Mucosa of stomach (tissue), 1 donor: ENCODE measurements at regions not wholly inside any gene's neighbourhood (a gene's known extent, or its start where the extent isn't known, plus 50 kb on each side); places are given as distances from the start of the nearest gene placed in this dataset.
"Not testable (repeated sequence)": the region's sequence is repeated elsewhere in the genome, so short reads cannot be mapped to it uniquely, and the experiment has no call there.

Experiments
- H3K27me3 ChIP-seq: one replicate; pipeline ENCODE4 v1.7.0; 2013; ENCODE audit warnings: mild to moderate bottlenecking, low read length; ENCODE audit not compliant: control insufficient read depth, insufficient read depth
- H3K36me3 ChIP-seq: one replicate; pipeline ENCODE4 v1.7.0; 2013; ENCODE audit warnings: low read length; ENCODE audit not compliant: control insufficient read depth, insufficient read depth
- H3K4me1 ChIP-seq: one replicate; pipeline ENCODE4 v1.7.0; 2013; ENCODE audit warnings: mild to moderate bottlenecking, low read length; ENCODE audit not compliant: control insufficient read depth, insufficient read depth
- H3K4me3 ChIP-seq: one replicate; pipeline ENCODE4 v1.7.0; 2013; ENCODE audit warnings: low read length
- H3K9ac ChIP-seq: one replicate; pipeline ENCODE4 v1.7.0; 2013; ENCODE audit warnings: mild to moderate bottlenecking, low read length, moderate library complexity
- H3K9me3 ChIP-seq: one replicate; pipeline ENCODE4 v1.7.0; 2013; ENCODE audit warnings: mild to moderate bottlenecking, low read length, moderate library complexity; ENCODE audit not compliant: control insufficient read depth
- donor health status: Pancreatic carcinoma.

DNA sequence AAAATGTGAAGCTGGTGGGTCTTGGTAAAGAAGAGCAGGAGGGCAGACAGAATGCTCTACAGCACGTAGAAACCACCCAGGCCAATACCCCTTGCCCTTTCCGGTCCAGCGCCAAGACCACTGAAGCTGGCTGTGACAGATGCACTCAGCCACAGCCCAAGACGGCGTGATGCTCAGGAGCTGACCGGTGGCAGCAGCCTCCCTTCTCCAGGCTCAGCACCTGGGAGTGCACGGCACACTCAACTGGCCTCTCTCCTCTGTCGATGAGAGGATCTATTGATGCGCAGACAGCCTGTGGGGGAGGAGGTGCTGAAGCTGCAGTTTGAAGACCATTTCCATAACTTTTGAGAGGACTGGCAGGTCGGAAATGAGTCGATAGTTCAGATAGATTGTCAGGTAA lies 141.0 kb upstream of the MYT1L start:
- Histone ChIP-seq H3K4me3 (no peak overlapping the region), H3K27me3 (no peaks in the 10 kb centered on the region), H3K4me1 (no peaks in the 10 kb centered on the region), H3K36me3 (no peaks in the 10 kb centered on the region), H3K9ac (no peak overlapping the region), H3K9me3 (no peaks in the 10 kb centered on the region)

DNA sequence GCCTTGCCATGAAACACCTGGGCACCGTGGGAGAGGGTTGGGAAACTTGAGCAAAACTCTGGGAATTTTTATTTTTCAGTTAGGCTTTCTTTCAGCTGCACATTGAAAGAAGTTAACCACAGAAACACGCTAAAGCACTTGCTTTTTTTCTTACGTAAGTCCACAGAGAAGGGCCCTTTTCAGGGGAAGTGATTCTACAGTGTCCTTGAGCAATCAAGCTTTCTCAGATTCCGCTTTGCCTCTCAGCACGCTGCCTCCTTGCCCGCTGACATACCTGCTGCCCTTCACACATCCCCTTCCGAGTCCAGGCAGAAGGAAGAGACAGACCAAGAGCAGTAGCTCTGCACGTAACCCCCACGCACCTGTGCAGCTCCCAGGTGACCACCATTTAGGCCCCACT lies 135.5 kb upstream of the MYT1L start:
- Histone ChIP-seq H3K4me1 (no peaks in the 10 kb centered on the region), H3K9ac (no peak overlapping the region), H3K9me3 (no peaks in the 10 kb centered on the region), H3K4me3 (no peak overlapping the region), H3K36me3 (no peaks in the 10 kb centered on the region), H3K27me3 (no peaks in the 10 kb centered on the region)

DNA sequence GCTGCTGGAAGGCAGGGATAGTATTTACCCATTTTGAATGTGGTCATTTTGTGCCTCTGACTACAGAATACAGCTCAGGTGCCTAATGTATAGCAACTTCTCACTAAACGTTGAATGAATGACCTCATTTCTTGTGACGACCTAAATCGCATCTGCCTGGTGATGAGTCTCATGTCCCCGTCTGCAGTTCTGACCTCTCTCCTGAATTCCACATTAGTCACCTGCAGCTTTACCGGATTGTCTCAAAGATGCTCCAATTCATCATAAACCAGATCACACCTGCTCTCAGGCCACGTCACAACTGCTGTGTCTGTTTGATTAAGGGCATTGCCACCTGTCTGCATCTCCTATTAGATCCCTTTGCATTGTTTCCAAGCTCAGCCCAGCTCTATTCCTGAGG lies 133.6 kb upstream of the MYT1L start:
- Histone ChIP-seq H3K9me3 (no peaks in the 10 kb centered on the region), H3K27me3 (no peaks in the 10 kb centered on the region), H3K4me1 (no peaks in the 10 kb centered on the region), H3K4me3 (no peak overlapping the region), H3K36me3 (no peaks in the 10 kb centered on the region), H3K9ac (no peak overlapping the region)

DNA sequence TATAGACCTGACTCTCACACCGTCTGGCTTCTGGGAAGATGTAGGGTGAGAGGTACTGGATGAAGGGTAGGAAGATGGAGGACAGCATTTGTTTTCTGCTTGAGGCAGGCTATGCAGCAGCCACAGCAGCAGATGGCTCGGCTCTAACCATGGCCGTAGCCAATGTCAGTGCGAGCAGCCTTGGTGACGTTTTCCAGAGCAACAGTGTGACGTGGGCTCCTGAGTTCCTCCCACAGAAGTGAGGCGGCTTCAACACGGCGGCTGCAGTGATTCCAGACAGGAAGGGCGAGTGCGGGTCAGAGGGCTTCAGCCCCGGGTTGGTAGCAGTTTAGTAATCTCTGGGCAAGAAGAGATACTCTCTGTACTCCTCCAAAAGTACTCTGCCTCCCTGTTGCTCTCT lies 133.0 kb upstream of the MYT1L start:
- H3K9ac ChIP-seq = no peak overlapping the region
- H3K9me3 ChIP-seq = no peaks in the 10 kb centered on the region
- no peaks in the 10 kb centered on the region for H3K36me3 ChIP-seq
- H3K4me1 ChIP-seq = no peaks in the 10 kb centered on the region
- no peak overlapping the region for H3K4me3 ChIP-seq
- H3K27me3 ChIP-seq = no peaks in the 10 kb centered on the region

- no peaks in the 10 kb centered on the region for H3K4me1 ChIP-seq
- H3K9ac ChIP-seq = no peak overlapping the region
- H3K4me3 ChIP-seq = no peak overlapping the region
- no peaks in the 10 kb centered on the region for H3K27me3 ChIP-seq
- no peaks in the 10 kb centered on the region for H3K9me3 ChIP-seq
- no peaks in the 10 kb centered on the region for H3K36me3 ChIP-seq
These were observed 125.6 kb upstream of the MYT1L start for GRCh38 chr2:2456721-2457120.

DNA sequence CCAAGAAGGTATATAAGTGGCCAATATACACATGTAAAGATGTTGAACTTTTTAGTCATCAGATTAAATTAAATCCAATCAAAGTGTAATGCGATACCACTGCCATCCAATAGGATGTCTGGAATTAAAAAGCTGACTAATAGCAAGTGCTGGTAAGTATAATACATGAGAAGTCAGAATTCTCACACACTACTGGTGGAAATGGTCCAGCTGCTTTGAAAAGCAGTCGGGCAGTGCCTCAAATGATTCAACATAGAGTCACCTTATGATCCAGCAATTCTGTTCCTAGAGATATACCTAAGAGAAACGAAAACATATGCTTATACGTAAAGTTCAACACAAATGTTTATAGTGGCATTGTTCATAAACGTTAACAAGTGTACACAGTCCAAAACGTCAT lies 124.1 kb upstream of the MYT1L start:
- Histone ChIP-seq H3K9me3 (no peaks in the 10 kb centered on the region), H3K4me1 (no peaks in the 10 kb centered on the region), H3K36me3 (no peaks in the 10 kb centered on the region), H3K9ac (no peak overlapping the region), H3K27me3 (no peaks in the 10 kb centered on the region), H3K4me3 (no peak overlapping the region)

GRCh38 chr2:2452961-2453360 lies 121.9 kb upstream of the MYT1L start:
- no peak overlapping the region for H3K4me3 ChIP-seq
- no peak overlapping the region for H3K9ac ChIP-seq
- H3K4me1 ChIP-seq = no peaks in the 10 kb centered on the region
- H3K36me3 ChIP-seq = no peaks in the 10 kb centered on the region
- no peaks in the 10 kb centered on the region for H3K9me3 ChIP-seq
- no peaks in the 10 kb centered on the region for H3K27me3 ChIP-seq

DNA sequence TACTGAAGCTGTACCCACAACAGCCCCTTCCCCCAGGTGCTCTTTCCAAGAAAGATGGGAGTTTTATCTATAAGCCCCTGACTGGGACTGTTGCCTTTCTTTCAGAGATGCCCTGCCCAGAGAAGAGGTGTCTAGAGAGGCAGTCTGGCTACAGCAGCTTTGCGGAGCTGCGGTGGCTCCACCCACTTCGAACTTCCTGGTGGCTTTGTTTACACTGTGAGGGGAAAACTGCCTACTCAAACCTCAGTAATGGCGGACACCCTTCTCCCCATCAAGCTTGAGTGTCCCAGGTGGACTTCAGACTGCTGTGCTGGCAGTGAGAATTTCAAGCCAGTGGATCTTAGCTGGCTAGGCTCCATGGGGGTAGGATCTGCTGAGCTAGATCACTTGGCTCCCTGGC lies 120.2 kb upstream of the MYT1L start:
- not testable (repeated sequence) for H3K9me3 ChIP-seq, H3K36me3 ChIP-seq, H3K4me1 ChIP-seq, H3K4me3 ChIP-seq, H3K9ac ChIP-seq, H3K27me3 ChIP-seq

DNA sequence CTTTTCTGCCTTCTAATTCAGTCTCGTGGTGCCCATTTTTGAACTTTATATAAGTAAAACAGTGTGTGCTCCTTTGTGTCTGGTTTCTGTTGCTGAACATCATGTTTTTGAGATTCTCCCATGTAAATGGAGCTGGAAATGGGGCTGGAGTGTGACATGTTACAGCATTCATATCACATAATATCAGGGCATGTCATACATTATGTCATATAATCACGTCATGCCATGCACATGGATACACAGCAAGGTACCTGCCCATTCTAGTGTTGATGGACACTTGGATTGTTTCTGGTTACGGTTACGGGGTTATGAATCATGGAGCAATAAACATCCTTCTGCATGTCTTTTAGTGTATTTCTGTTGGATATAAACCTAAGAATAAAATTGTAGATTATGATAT lies 117.1 kb upstream of the MYT1L start:
- Histone ChIP-seq H3K27me3 (no peaks in the 10 kb centered on the region), H3K9ac (no peak overlapping the region), H3K4me1 (no peaks in the 10 kb centered on the region), H3K9me3 (no peaks in the 10 kb centered on the region), H3K36me3 (no peaks in the 10 kb centered on the region), H3K4me3 (no peak overlapping the region)

- Histone ChIP-seq H3K36me3 (no peaks in the 10 kb centered on the region), H3K4me3 (no peak overlapping the region), H3K27me3 (no peaks in the 10 kb centered on the region), H3K9ac (no peak overlapping the region), H3K9me3 (no peaks in the 10 kb centered on the region), H3K4me1 (no peaks in the 10 kb centered on the region)
These were observed 91.5 kb upstream of the MYT1L start for GRCh38 chr2:2422621-2423020.

DNA sequence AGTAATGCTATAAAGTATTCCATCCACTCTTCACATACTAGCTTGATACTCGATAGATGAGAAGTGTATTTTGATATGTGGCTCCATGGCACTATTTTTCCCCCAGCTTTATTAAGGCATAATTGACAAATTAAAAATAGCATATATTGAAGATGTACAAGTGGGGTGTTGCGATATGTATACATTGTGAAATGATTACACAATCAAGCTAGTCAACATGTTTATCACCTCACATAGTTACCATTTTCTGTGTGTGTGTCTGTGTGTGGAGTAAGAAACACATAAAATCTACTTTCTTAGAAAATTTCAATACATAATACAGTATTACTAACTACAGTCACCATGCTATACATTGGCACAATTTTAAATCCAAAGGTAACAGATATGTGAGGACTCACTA lies 82.5 kb upstream of the MYT1L start:
- no peaks in the 10 kb centered on the region for H3K27me3 ChIP-seq
- no peak overlapping the region for H3K9ac ChIP-seq
- no peak overlapping the region for H3K4me3 ChIP-seq
- H3K9me3 ChIP-seq = no peaks in the 10 kb centered on the region
- H3K4me1 ChIP-seq = no peaks in the 10 kb centered on the region
- H3K36me3 ChIP-seq = no peaks in the 10 kb centered on the region

DNA sequence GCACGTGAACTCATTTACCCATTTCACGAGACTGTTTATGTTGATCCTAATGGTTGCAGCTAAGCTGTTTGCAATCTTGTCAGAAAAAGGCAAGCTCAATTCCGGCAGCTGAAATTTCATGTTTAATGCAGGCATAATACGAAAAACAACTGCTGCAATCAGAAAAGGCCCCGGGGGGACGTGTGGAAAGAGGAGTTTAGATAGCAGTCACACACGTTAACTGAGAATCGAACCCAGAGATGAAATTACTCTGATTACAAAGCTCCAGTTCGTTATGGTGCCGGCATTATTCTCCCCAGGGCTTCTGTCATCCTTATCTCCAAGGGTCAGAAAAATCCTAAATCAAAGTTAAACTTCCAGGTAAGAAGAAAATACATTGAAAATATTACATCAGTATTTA lies 79.9 kb upstream of the MYT1L start:
- Histone ChIP-seq H3K4me1 (no peaks in the 10 kb centered on the region), H3K4me3 (no peak overlapping the region), H3K36me3 (no peaks in the 10 kb centered on the region), H3K9ac (no peak overlapping the region), H3K9me3 (no peaks in the 10 kb centered on the region), H3K27me3 (no peaks in the 10 kb centered on the region)

GRCh38 chr2:2409481-2409880 lies 78.4 kb upstream of the MYT1L start:
- Histone ChIP-seq H3K4me1 (no peaks in the 10 kb centered on the region), H3K36me3 (no peaks in the 10 kb centered on the region), H3K4me3 (no peak overlapping the region), H3K9ac (no peak overlapping the region), H3K9me3 (no peaks in the 10 kb centered on the region), H3K27me3 (no peaks in the 10 kb centered on the region)
